H1 (cell line): ENCODE measurements at regions not wholly inside any gene's neighbourhood (a gene's known extent, or its start where the extent isn't known, plus 50 kb on each side); places are given as distances from the start of the nearest gene placed in this dataset.

Source experiments
- CTCF ChIA-PET: fragments of 300-600 bp; sonication (Branson Sonifier 250); formaldehyde crosslinking; loops from one replicate; lab custom pipeline; 2021; ENCODE audit not compliant: partially characterized antibody; lab: Charles Lee
- POLR2A ChIA-PET: fragments of 300-600 bp; sonication (Branson Sonifier 250); formaldehyde crosslinking; loops from one replicate; lab custom pipeline; 2021; ENCODE audit warnings: inconsistent platforms; ENCODE audit not compliant: partially characterized antibody; lab: Charles Lee
- DNase-seq, 2 experiments: peaks; one replicate each; pipeline versions ENCODE4 v3.0.0 to v3.0.0-alpha.2; 2010 to 2022; ENCODE audit warnings: low spot score in 2 of 2, low read depth in 1 of 2, mixed read lengths in 1 of 2
- FAIRE-seq: peaks from 2 replicates; lab custom pipeline; 2011; peaks lifted over from hg19 to GRCh38; lab: Jason Lieb, UNC
- H2AFZ ChIP-seq: 2 replicates; pipeline ENCODE4 v1.8.1; 2012; ENCODE audit warnings: low read length, inconsistent platforms
- H2AK5ac ChIP-seq: 2 replicates; pipeline ENCODE4 v1.6.1; 2013; ENCODE audit warnings: low read depth, low read length
- H2BK120ac ChIP-seq: replicated peaks from 2 replicates; pipeline ENCODE3; 2013; ENCODE audit warnings: low read depth, low read length, inconsistent platforms
- H2BK12ac ChIP-seq: 2 replicates; pipeline ENCODE4 v1.6.1; 2013; ENCODE audit warnings: low read depth, low read length
- H2BK15ac ChIP-seq: 2 replicates; pipeline ENCODE4 v1.6.1; 2013; ENCODE audit warnings: low read length
- H2BK20ac ChIP-seq: 2 replicates; pipeline ENCODE4 v1.6.1; 2013; ENCODE audit warnings: low read length
- H2BK5ac ChIP-seq: 2 replicates; pipeline ENCODE4 v1.6.1; 2013; ENCODE audit warnings: low read depth, low read length
- H3K14ac ChIP-seq: 2 replicates; pipeline ENCODE4 v1.6.1; 2013; ENCODE audit warnings: inconsistent platforms; ENCODE audit not compliant: insufficient read length
- H3K18ac ChIP-seq: 2 replicates; pipeline ENCODE4 v1.6.1; 2013; ENCODE audit warnings: low read length; ENCODE audit errors: extremely low read depth
- H3K23ac ChIP-seq: 2 replicates; pipeline ENCODE4 v1.6.1; 2013; ENCODE audit warnings: inconsistent platforms; ENCODE audit not compliant: insufficient read length
- H3K23me2 ChIP-seq: 2 replicates; pipeline ENCODE4 v1.6.1; 2013; ENCODE audit warnings: low read depth, low read length
- H3K27ac ChIP-seq: 2 replicates; pipeline ENCODE4 v1.6.1; 2011; ENCODE audit warnings: low read depth, low read length, inconsistent platforms
- H3K27me3 ChIP-seq, 4 experiments: replicated peaks in 1 of 4; 1 replicate in 1 of 4; 2 replicates in 3 of 4; pipeline versions ENCODE4 v1.6.1 to v1.8.1; 2011 to 2013; ENCODE audit warnings: low read length in 3 of 4, mild to moderate bottlenecking in 3 of 4, inconsistent platforms in 2 of 4, mixed read lengths in 2 of 4, moderate library complexity in 1 of 4; ENCODE audit not compliant: control insufficient read depth in 3 of 4, insufficient read depth in 3 of 4; ENCODE audit errors: extremely low read depth in 1 of 4
- H3K36me3 ChIP-seq, 4 experiments: 2 replicates each; pipeline versions ENCODE4 v1.6.1 to v1.8.1; 2011 to 2013; ENCODE audit warnings: mild to moderate bottlenecking in 4 of 4, low read length in 3 of 4, moderate library complexity in 2 of 4, control low read depth in 1 of 4, inconsistent platforms in 1 of 4; ENCODE audit not compliant: insufficient read depth in 4 of 4, control insufficient read depth in 2 of 4
- H3K4ac ChIP-seq: replicated peaks from 2 replicates; pipeline ENCODE3; 2013; ENCODE audit warnings: low read length, low read depth, mixed read lengths, inconsistent platforms; ENCODE audit not compliant: insufficient read length
- H3K4me1 ChIP-seq, 4 experiments: replicated peaks in 1 of 4; 1 replicate in 1 of 4; 2 replicates in 3 of 4; pipeline versions ENCODE4 v1.6.1 to v1.8.1; 2011 to 2013; ENCODE audit warnings: low read length in 3 of 4, inconsistent platforms in 2 of 4, mixed read lengths in 1 of 4; ENCODE audit not compliant: insufficient read depth in 4 of 4, control insufficient read depth in 3 of 4
- H3K4me2 ChIP-seq, 2 experiments: 2 replicates each; pipeline versions ENCODE4 v1.6.1 to v1.8.1; 2011 to 2013; ENCODE audit warnings: low read depth in 2 of 2, low read length in 2 of 2, control low read depth in 1 of 2, inconsistent platforms in 1 of 2, mild to moderate bottlenecking in 1 of 2; ENCODE audit not compliant: insufficient read depth in 1 of 2
- H3K4me3 ChIP-seq, 4 experiments: fragments of 200-600, 300-600 bp in 1 of 4; sonication (generic), shearing (Covaris generic), sonication (Bioruptor Twin) in 1 of 4; 2 replicates each; pipeline versions ENCODE4 v1.5.1 to v1.8.1; 2011 to 2016; ENCODE audit warnings: low read length in 4 of 4, low read depth in 3 of 4, control low read depth in 2 of 4, inconsistent platforms in 2 of 4, mild to moderate bottlenecking in 2 of 4, mixed read lengths in 1 of 4, moderate library complexity in 1 of 4; ENCODE audit not compliant: insufficient read depth in 2 of 4; ENCODE audit errors: extremely low read depth in 1 of 4
- H3K56ac ChIP-seq: replicated peaks from 2 replicates; pipeline ENCODE3; 2013; ENCODE audit warnings: low read depth, mild to moderate bottlenecking, mixed read lengths, low read length, inconsistent platforms; ENCODE audit not compliant: insufficient read length
- H3K79me1 ChIP-seq: 2 replicates; pipeline ENCODE4 v1.6.1; 2013; ENCODE audit warnings: low read depth, low read length, control low read depth
- H3K79me2 ChIP-seq, 2 experiments: 2 replicates each; pipeline versions ENCODE4 v1.6.1 to v1.8.1; 2012 to 2013; ENCODE audit warnings: low read length in 2 of 2, mild to moderate bottlenecking in 2 of 2, inconsistent platforms in 1 of 2; ENCODE audit not compliant: insufficient read depth in 2 of 2, control insufficient read depth in 1 of 2
- H3K9ac ChIP-seq, 4 experiments: replicated peaks in 1 of 4; 1 replicate in 1 of 4; 2 replicates in 3 of 4; pipeline versions ENCODE4 v1.6.1 to v1.8.1; 2011 to 2013; ENCODE audit warnings: low read depth in 3 of 4, low read length in 3 of 4, control low read depth in 2 of 4, mild to moderate bottlenecking in 2 of 4, moderate library complexity in 2 of 4, inconsistent platforms in 1 of 4; ENCODE audit errors: extremely low read depth in 1 of 4
- H3K9me3 ChIP-seq, 2 experiments: 2 replicates each; pipeline versions ENCODE4 v1.6.1 to v1.8.1; 2012 to 2013; ENCODE audit warnings: mild to moderate bottlenecking in 2 of 2, moderate library complexity in 2 of 2, control low read depth in 1 of 2, inconsistent platforms in 1 of 2, low read depth in 1 of 2, low read length in 1 of 2, mixed read lengths in 1 of 2; ENCODE audit not compliant: insufficient read depth in 2 of 2
- H4K20me1 ChIP-seq, 2 experiments: replicated peaks in 1 of 2; 2 replicates each; pipeline versions ENCODE3 to v1.8.1; 2011 to 2013; ENCODE audit warnings: inconsistent platforms in 2 of 2, low read length in 2 of 2, mild to moderate bottlenecking in 1 of 2; ENCODE audit not compliant: insufficient read depth in 2 of 2, control insufficient read depth in 1 of 2
- H4K5ac ChIP-seq: 2 replicates; pipeline ENCODE4 v1.6.1; 2013; ENCODE audit warnings: low read length, low read depth, mixed read lengths, inconsistent platforms; ENCODE audit not compliant: insufficient read length
- H4K8ac ChIP-seq: 2 replicates; pipeline ENCODE4 v1.8.0; 2013; ENCODE audit warnings: mild to moderate bottlenecking, moderate library complexity, low read length, inconsistent platforms; ENCODE audit not compliant: insufficient read depth; ENCODE audit errors: extremely low read depth
- H4K91ac ChIP-seq: replicated peaks from 2 replicates; pipeline ENCODE3; 2013; ENCODE audit warnings: low read length, mixed read lengths, inconsistent platforms; ENCODE audit not compliant: insufficient read length
- ASH2L ChIP-seq: fragments of 200-600, 300-600 bp; sonication (generic); IDR thresholded peaks from one replicate; pipeline ENCODE4 v1.7.1; 2017; ENCODE audit warnings: low read length
- BCL11A ChIP-seq, 2 experiments: IDR thresholded peaks; one replicate each; pipeline ENCODE4 v1.6.1; 2011; ENCODE audit warnings: low read depth in 2 of 2, low read length in 2 of 2, mild to moderate bottlenecking in 2 of 2
- KDM4A ChIP-seq: IDR thresholded peaks from one replicate; pipeline ENCODE4 v1.7.1; 2012; ENCODE audit warnings: low read depth, mild to moderate bottlenecking, moderate library complexity, low read length, inconsistent platforms; ENCODE audit not compliant: severe bottlenecking
- SP4 ChIP-seq: IDR thresholded peaks from 2 replicates; pipeline ENCODE4 v1.6.1; 2012; ENCODE audit warnings: low read length, inconsistent platforms

DNA sequence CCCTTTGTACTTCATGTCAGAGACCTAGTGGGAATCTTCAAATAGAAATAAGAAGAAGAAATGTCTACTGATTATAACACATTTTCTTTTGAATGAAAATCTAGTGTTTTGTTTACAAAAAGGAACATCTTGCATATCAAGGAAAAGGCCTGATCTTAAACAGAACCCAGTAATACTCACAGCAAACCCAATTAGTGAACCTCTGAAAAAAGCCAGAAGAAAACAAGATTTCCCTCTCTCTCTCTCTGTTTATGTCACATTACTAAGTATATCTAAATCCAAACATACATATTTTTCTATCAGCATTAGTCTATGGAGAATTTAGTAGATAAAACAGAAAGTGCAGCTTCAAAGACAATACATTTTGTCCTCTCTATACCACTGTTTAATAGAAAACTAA, 457.9 kb downstream of the NR2F1-AS1 start:
- DNase-seq (no peak), FAIRE-seq (no peak)
- Histone ChIP-seq H4K20me1 (no peaks in the 10 kb centered on the region), H3K27me3 (no peaks in the 10 kb centered on the region), H3K4me1 (peaks cover 0 to 6% (median 0%) of the 10 kb centered on the region in 4 experiments; a peak in 2 of 7 replicates), H3K4me3 (no peak overlapping the region), H4K91ac (no peak overlapping the region), H2AK5ac (no peak overlapping the region), H2BK20ac (no peak overlapping the region), H3K36me3 (no peaks in the 10 kb centered on the region), H4K8ac (no peak overlapping the region), H3K23me2 (no peaks in the 10 kb centered on the region), H4K5ac (no peak overlapping the region), H2BK12ac (no peak overlapping the region), H3K56ac (no peak overlapping the region), H3K4me2 (no peak overlapping the region), H2AFZ (no peak overlapping the region), H2BK5ac (no peak overlapping the region), H3K79me2 (no peaks in the 10 kb centered on the region), H2BK15ac (no peak overlapping the region), H3K27ac (no peak overlapping the region), H3K9ac (no peak overlapping the region), H2BK120ac (no peak overlapping the region), H3K14ac (no peak overlapping the region), H3K79me1 (no peaks in the 10 kb centered on the region), H3K9me3 (no peaks in the 10 kb centered on the region), H3K4ac (no peak overlapping the region), H3K23ac (no peak overlapping the region), H3K18ac (no peak overlapping the region)
- ChIA-PET CTCF (no interaction called here), POLR2A (no interaction called here)
- no peak for TF ChIP-seq KDM4A
- TF ChIP-seq BCL11A (IDR thresholded peaks at IDR 0.05; ENCODE audit: low read depth in 2 of 2, low read length in 2 of 2) = no peak
- no peak for TF ChIP-seq ASH2L
- TF ChIP-seq SP4 = no peak
